Stimulated activated CD4-positive, alpha-beta T cell treated with anti-CD3 and anti-CD28 coated beads, Interleukin-1b, Interleukin-23, amount 100 ng/mL, for 24 hours (primary cell): ENCODE measurements at regions not wholly inside any gene's neighbourhood (a gene's known extent, or its start where the extent isn't known, plus 50 kb on each side); places are given as distances from the start of the nearest gene placed in this dataset.
"Not testable (repeated sequence)": the region's sequence is repeated elsewhere in the genome, so short reads cannot be mapped to it uniquely, and the experiment has no call there.

Experiments
- DNase-seq, 4 experiments: peaks; one replicate each; pipeline ENCODE4 v3.0.0-alpha.2; 2020; ENCODE audit warnings: low read depth in 4 of 4, low spot score in 1 of 4

- no peak for DNase-seq
These were observed 91.3 kb upstream of the ZNF366 start for GRCh38 chr5:72598401-72599064.

DNA sequence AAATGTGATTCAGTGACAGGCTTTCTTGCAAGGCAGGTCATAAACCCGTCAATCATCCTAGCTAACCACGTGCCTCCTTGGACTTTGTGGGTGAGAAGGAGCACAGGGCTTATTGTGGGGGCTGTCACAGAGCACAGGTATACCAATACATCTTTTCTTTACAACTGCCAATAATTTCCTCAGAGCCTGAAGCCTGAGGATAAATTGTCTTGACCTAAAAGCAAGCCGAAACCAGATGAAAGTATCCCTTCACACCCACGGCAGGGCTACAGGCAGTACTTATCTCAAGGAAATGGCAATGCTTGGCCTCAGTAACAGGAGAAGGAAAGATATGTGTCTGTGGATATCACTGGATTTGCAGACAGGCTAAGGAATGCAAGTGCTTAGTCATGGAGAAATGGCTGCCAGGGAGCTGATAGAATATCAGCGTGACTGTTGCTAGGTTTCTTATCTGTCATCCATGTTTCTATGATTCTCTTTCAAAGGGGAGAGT, 90.3 kb upstream of the ZNF366 start:
- DNase-seq: no peak

- DNase-seq: no peak
These were observed 89.7 kb upstream of the ZNF366 start for GRCh38 chr5:72596956-72597355.

DNA sequence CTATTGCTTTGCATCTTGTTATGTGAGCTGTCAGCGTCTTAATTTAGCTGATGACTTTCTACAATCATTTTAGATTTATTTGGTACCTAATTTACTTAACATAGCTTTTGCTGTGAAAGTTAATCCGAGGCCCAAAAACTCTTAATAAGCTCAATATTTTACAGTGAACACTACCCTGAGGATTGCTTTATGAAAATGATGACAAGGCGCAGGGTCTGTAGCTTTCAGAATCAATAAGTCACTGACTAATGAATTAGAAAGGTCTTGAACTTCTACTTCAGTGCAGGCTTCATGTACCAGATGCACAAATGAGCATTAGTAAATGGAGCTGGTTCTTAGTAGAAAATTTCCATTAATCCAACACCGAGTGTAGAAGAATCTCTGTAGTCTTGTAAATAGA, 81.4 kb upstream of the ZNF366 start:
- no peak for DNase-seq

- DNase-seq: no peak
These were observed 80.6 kb upstream of the ZNF366 start for GRCh38 chr5:72587661-72588308.

- no peak for DNase-seq
These were observed 79.7 kb upstream of the ZNF366 start for GRCh38 chr5:72586788-72587530.

DNA sequence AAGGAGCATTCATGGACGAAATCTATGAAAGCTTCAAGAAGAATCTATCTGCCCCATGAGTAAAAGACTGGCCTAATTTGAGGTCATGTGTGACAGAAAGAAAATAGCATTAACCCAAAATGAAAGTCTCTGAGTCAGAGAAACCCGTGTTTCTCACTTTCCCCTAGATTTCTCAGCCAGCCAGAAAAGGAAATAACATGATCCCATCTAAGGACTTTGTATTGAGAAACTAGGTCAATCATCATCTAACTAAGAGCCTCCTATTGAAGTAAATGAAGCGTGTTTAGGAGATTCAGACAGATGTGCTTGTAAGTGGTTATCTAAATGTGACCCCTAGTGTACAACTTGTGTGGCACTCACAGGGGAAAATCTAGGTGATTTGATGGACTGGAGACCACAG, 77.3 kb upstream of the ZNF366 start:
- DNase-seq: no peak

DNA sequence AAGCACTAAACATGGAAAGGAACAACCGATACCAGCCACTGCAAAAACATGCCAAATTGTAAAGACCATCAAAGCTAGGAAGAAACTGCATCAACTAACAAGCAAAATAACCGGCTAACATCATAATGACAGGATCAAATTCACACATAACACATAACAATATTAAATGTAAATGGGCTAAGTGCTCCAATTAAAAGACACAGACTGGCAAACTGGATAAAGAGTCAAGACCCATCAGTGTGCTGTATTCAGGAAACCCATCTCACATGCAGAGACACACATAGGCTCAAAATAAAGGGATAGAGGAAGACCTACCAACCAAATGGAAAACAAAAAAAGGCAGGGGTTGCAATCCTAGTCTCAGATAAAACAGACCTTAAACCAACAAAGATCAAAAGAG, 72.1 kb upstream of the ZNF366 start:
- not testable (repeated sequence) for DNase-seq

GRCh38 chr5:72572236-72572765, 65.1 kb upstream of the ZNF366 start:
- no peak for DNase-seq

DNA sequence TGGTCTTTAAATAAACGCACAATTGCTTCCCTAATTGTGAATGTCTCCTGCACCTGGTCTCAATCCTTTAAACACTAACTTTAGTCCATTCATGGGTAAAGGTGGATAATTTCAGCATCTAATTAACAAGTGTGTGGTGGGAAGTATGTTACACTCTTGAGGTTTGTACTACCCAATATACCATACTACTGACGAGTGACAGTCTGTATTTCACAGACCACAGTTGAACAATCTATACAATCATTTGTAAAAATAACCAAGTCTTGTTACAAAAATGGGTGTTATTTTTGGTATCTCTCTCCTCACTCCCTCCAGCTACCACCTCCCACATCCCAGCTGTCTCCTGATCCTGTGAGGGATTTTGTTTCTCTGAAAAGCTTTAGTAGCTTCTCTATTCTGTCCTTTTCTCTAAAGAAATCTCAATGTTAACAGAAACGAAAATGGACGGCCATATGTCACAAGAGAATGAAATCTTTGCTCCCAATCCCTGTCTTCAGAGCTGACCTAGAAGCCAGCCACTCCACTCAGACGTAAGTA, 62.3 kb upstream of the ZNF366 start:
- no peak for DNase-seq

- DNase-seq: no peak
These were observed 59.5 kb upstream of the ZNF366 start for GRCh38 chr5:72566746-72567145.

DNA sequence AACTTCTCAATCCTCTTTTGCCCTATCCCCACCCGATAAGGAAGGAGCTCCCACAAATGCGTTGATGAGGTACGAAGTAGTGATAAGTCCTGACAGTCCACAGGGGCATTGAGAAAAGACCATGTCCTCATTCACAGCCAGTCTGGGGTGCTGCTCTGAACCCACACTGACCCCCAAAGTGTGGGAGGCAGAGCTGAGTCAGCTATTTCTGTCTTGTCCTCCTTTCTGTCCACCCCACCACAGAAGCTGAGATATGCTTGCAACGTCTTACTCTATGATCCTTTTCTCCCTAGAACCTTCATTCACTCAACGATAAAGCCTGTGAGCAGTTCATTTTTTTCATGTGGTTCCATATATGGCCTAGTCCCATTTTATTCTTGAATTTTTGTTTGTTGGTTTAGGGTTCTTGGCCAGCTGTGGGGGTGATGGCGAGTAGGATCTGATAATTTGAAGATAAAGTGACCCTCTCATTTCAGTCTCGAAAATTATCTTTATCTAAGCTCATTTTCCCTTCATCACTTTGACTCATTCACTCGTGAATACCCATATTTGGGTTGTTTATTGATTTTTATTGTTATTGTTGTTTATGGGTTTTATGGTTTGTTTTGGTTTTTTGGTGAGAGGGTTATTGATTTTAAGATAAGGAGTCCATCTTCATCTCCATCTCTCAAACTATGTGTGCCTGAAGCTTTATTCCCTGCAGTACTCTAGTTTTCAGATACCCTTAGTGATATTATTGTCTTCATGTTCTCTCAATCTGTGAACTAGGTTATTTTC, 58.5 kb upstream of the ZNF366 start:
- DNase-seq: no peak

- no peak for DNase-seq
These were observed 55.5 kb upstream of the ZNF366 start for GRCh38 chr5:72562717-72563116.

- DNase-seq: no peak
These were observed 54.1 kb upstream of the ZNF366 start for GRCh38 chr5:72561148-72561972.

- DNase-seq: no peak
These were observed 52.9 kb upstream of the ZNF366 start for GRCh38 chr5:72559866-72560766.

- DNase-seq: no peak
These were observed 51.2 kb upstream of the ZNF366 start for GRCh38 chr5:72558383-72558782.

GRCh38 chr5:72558046-72558336, 50.8 kb upstream of the ZNF366 start:
- no peak for DNase-seq

DNA sequence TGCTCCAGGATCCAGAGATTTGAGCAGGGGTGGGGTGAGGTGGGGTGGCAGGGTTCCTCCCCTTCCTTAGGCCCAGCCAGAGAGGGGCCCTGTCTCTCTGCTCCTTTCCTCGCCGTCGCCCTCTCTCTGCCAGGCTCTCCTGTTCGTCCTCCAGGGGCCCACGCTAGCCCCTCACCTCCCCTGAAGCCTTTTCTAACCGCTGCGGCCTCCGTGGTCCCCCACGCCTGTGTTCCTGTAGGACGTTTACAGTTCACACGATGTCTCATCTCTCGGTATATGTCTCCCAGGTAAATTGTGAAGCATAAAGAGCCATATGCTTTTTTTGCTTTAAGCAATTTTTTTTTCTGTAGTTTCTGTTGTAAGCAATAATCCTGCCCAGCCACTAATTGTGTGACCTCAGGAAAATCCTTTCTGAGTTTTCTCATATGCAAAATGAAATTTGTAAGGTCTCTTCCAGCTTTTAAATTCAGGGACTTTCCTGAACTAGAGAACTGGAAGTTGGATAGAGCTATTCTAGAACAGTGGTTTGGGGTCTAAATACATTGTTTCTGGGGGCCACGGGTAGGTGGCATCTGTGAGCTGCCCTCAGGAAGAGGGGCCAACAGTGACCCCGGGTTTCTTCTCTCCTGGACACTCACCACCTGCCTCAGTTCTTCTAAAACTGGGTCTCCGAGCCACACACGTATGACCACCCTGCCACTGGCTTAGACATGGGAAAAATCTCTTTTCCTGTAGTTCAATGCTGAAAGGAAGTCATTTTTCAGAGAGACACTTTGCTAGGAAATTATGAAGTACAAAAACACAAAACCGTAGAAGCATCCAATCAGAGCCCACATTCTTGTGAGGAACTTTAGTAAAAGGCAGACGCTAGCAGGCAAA, 50.2 kb upstream of the ZNF366 start:
- no peak for DNase-seq
